HepG2 (cell line): ENCODE measurements at regions not wholly inside any gene's neighbourhood (a gene's known extent, or its start where the extent isn't known, plus 50 kb on each side); places are given as distances from the start of the nearest gene placed in this dataset.
A peak's percentile ranks its signal among the peaks of the same experiment; 100 is the strongest.

Experiments used
- CEBPG ChIP-seq: IDR thresholded peaks from 2 replicates; pipeline ENCODE4 v1.6.1; 2016
- JUN ChIP-seq: sonication (generic); formaldehyde crosslinking; IDR thresholded peaks from 2 replicates; pipeline ENCODE4 v1.4.0; 2020; ENCODE audit warnings: mild to moderate bottlenecking, missing genetic modification reagents
- NFIB ChIP-seq: sonication (generic); formaldehyde crosslinking; IDR thresholded peaks from 2 replicates; pipeline ENCODE4 v1.9.0; 2021; ENCODE audit warnings: missing genetic modification reagents, mild to moderate bottlenecking, borderline replicate concordance
- PAX8 ChIP-seq: sonication (generic); formaldehyde crosslinking; IDR thresholded peaks from 2 replicates; pipeline ENCODE4 v1.8.0; 2022; ENCODE audit warnings: mild to moderate bottlenecking, missing genetic modification reagents, borderline replicate concordance
- PHF21A ChIP-seq: sonication (generic); formaldehyde crosslinking; IDR thresholded peaks from 2 replicates; pipeline ENCODE4 v1.5.0; 2020; ENCODE audit warnings: mild to moderate bottlenecking, missing genetic modification reagents
- RARA ChIP-seq: IDR thresholded peaks from 2 replicates; pipeline ENCODE4 v1.6.1; 2016; ENCODE audit warnings: missing genetic modification reagents, missing compliant biosample characterization
- SAP130 ChIP-seq: IDR thresholded peaks from 2 replicates; pipeline ENCODE4 v1.6.1; 2016; ENCODE audit warnings: low read depth
- SMARCC2 ChIP-seq: fragments of 450-650 bp; IDR thresholded peaks from 2 replicates; pipeline ENCODE4 v1.6.1; 2017; ENCODE audit warnings: antibody characterized with exemption, mild to moderate bottlenecking
- SRF ChIP-seq: IDR thresholded peaks from 2 replicates; pipeline ENCODE4 v1.6.1; 2011; ENCODE audit warnings: mild to moderate bottlenecking, low read depth, low read length, moderate library complexity
- ZBTB8A ChIP-seq: sonication (generic); formaldehyde crosslinking; IDR thresholded peaks from 2 replicates; pipeline ENCODE4 v1.4.0; 2020; ENCODE audit warnings: mild to moderate bottlenecking, low read depth, missing genetic modification reagents, borderline replicate concordance
- ZNF550 ChIP-seq: sonication (generic); formaldehyde crosslinking; IDR thresholded peaks from 2 replicates; pipeline ENCODE4 v1.4.0; 2020; ENCODE audit warnings: mild to moderate bottlenecking, missing genetic modification reagents, borderline replicate concordance
- ZNF768 ChIP-seq: sonication (generic); formaldehyde crosslinking; IDR thresholded peaks from 2 replicates; pipeline ENCODE4 v1.4.0; 2020; ENCODE audit warnings: missing genetic modification reagents
- TF ChIP-seq, protein P1 (sequence below): sonication (generic); formaldehyde crosslinking; IDR thresholded peaks from 2 replicates; pipeline ENCODE4 v1.5.0; 2020; ENCODE audit warnings: mild to moderate bottlenecking, missing genetic modification reagents, borderline replicate concordance
- TF ChIP-seq, protein P2 (sequence below): sonication (generic); formaldehyde crosslinking; IDR thresholded peaks from 2 replicates; pipeline ENCODE4 v1.9.0; 2021; ENCODE audit warnings: mild to moderate bottlenecking, missing genetic modification reagents
- TF ChIP-seq, protein P3 (sequence below): sonication (generic); formaldehyde crosslinking; IDR thresholded peaks from 2 replicates; pipeline ENCODE4 v1.8.0; 2022; ENCODE audit warnings: missing genetic modification reagents, low read depth, mild to moderate bottlenecking, borderline replicate concordance

DNA sequence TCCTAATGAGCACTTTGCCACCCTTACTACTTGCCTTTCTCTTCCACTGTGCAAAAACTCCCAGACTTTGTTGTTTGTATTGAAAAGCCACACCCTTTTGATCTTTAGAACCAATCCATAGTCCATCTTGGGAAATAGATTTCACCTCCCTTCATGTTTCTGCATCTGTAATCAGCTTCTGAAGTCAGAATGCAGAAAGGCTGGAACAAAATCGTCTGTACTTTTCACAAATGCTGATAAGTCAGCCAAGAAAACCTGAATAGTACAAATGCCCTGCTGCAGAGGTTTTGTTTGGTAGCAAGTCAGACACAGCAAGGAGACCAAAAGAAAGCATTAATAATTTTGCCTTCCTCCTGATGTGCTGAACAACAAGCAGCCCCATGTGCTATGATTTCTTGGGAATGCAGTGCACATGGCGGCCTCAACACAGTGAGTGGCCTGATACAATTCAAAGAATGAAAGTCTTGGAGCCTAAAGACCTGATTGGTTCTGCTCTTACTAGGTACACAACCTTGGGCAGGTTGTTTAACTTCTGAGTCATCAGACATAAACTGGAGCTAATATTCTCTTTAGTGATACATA lies 59.2 kb upstream of the STK32A start (continued):
- TF ChIP-seq, protein P1, sequence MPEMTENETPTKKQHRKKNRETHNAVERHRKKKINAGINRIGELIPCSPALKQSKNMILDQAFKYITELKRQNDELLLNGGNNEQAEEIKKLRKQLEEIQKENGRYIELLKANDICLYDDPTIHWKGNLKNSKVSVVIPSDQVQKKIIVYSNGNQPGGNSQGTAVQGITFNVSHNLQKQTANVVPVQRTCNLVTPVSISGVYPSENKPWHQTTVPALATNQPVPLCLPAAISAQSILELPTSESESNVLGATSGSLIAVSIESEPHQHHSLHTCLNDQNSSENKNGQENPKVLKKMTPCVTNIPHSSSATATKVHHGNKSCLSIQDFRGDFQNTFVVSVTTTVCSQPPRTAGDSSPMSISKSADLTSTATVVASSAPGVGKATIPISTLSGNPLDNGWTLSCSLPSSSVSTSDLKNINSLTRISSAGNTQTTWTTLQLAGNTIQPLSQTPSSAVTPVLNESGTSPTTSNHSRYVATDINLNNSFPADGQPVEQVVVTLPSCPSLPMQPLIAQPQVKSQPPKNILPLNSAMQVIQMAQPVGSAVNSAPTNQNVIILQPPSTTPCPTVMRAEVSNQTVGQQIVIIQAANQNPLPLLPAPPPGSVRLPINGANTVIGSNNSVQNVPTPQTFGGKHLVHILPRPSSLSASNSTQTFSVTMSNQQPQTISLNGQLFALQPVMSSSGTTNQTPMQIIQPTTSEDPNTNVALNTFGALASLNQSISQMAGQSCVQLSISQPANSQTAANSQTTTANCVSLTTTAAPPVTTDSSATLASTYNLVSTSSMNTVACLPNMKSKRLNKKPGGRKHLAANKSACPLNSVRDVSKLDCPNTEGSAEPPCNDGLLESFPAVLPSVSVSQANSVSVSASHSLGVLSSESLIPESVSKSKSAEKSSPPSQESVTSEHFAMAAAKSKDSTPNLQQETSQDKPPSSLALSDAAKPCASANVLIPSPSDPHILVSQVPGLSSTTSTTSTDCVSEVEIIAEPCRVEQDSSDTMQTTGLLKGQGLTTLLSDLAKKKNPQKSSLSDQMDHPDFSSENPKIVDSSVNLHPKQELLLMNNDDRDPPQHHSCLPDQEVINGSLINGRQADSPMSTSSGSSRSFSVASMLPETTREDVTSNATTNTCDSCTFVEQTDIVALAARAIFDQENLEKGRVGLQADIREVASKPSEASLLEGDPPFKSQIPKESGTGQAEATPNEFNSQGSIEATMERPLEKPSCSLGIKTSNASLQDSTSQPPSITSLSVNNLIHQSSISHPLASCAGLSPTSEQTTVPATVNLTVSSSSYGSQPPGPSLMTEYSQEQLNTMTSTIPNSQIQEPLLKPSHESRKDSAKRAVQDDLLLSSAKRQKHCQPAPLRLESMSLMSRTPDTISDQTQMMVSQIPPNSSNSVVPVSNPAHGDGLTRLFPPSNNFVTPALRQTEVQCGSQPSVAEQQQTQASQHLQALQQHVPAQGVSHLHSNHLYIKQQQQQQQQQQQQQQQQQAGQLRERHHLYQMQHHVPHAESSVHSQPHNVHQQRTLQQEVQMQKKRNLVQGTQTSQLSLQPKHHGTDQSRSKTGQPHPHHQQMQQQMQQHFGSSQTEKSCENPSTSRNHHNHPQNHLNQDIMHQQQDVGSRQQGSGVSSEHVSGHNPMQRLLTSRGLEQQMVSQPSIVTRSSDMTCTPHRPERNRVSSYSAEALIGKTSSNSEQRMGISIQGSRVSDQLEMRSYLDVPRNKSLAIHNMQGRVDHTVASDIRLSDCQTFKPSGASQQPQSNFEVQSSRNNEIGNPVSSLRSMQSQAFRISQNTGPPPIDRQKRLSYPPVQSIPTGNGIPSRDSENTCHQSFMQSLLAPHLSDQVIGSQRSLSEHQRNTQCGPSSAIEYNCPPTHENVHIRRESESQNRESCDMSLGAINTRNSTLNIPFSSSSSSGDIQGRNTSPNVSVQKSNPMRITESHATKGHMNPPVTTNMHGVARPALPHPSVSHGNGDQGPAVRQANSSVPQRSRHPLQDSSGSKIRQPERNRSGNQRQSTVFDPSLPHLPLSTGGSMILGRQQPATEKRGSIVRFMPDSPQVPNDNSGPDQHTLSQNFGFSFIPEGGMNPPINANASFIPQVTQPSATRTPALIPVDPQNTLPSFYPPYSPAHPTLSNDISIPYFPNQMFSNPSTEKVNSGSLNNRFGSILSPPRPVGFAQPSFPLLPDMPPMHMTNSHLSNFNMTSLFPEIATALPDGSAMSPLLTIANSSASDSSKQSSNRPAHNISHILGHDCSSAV (CRISPR knock-in tag) = no peak
- TF ChIP-seq ZBTB8A (CRISPR knock-in tag) (no peak), ZNF550 (CRISPR knock-in tag) (no peak), JUN (CRISPR knock-in tag) (0 out of 2 replicates have a peak, but pooled peaks have one; percentile 29), NFIB (CRISPR knock-in tag) (no peak), CEBPG (CRISPR knock-in tag) (peak; percentile 56; the same call in 1 of the 2 replicates), PAX8 (CRISPR knock-in tag) (no peak), SMARCC2 (0 out of 2 replicates have a peak, but pooled peaks have one; percentile 46), SRF (no peak), SAP130 (CRISPR knock-in tag) (peak; percentile 41), PHF21A (CRISPR knock-in tag) (no peak), ZNF768 (no peak), RARA (CRISPR knock-in tag) (peak; percentile 36; the same call in 1 of the 2 replicates)
- TF ChIP-seq, protein P2, sequence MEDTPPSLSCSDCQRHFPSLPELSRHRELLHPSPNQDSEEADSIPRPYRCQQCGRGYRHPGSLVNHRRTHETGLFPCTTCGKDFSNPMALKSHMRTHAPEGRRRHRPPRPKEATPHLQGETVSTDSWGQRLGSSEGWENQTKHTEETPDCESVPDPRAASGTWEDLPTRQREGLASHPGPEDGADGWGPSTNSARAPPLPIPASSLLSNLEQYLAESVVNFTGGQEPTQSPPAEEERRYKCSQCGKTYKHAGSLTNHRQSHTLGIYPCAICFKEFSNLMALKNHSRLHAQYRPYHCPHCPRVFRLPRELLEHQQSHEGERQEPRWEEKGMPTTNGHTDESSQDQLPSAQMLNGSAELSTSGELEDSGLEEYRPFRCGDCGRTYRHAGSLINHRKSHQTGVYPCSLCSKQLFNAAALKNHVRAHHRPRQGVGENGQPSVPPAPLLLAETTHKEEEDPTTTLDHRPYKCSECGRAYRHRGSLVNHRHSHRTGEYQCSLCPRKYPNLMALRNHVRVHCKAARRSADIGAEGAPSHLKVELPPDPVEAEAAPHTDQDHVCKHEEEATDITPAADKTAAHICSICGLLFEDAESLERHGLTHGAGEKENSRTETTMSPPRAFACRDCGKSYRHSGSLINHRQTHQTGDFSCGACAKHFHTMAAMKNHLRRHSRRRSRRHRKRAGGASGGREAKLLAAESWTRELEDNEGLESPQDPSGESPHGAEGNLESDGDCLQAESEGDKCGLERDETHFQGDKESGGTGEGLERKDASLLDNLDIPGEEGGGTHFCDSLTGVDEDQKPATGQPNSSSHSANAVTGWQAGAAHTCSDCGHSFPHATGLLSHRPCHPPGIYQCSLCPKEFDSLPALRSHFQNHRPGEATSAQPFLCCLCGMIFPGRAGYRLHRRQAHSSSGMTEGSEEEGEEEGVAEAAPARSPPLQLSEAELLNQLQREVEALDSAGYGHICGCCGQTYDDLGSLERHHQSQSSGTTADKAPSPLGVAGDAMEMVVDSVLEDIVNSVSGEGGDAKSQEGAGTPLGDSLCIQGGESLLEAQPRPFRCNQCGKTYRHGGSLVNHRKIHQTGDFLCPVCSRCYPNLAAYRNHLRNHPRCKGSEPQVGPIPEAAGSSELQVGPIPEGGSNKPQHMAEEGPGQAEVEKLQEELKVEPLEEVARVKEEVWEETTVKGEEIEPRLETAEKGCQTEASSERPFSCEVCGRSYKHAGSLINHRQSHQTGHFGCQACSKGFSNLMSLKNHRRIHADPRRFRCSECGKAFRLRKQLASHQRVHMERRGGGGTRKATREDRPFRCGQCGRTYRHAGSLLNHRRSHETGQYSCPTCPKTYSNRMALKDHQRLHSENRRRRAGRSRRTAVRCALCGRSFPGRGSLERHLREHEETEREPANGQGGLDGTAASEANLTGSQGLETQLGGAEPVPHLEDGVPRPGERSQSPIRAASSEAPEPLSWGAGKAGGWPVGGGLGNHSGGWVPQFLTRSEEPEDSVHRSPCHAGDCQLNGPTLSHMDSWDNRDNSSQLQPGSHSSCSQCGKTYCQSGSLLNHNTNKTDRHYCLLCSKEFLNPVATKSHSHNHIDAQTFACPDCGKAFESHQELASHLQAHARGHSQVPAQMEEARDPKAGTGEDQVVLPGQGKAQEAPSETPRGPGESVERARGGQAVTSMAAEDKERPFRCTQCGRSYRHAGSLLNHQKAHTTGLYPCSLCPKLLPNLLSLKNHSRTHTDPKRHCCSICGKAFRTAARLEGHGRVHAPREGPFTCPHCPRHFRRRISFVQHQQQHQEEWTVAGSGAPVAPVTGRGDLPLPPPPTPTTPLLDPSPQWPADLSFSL (CRISPR knock-in tag) = no peak; the same call in 1 of the 2 replicates
- TF ChIP-seq, protein P3, sequence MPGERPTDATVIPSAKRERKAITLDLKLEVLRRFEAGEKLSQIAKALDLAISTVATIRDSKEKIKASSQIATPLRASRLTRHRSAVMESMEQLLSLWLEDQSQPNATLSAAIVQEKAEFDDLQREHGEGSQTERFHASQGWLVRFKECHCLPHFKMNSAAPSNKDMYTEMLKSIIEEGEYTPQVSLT (CRISPR knock-in tag) = no peak
